ENCODE measurements at regions not wholly inside any gene's neighbourhood (a gene's known extent, or its start where the extent isn't known, plus 50 kb on each side); places are given as distances from the start of the nearest gene placed in this dataset.

GRCh38 chr21:43364261-43364510 is 62.7 kb downstream of the SIK1 start:
- no peak for TF ChIP-seq CTCF (IDR thresholded peaks at IDR 0.05; ENCODE audit: insufficient read depth, missing control alignments)
- no peak for FAIRE-seq
- no peak for DNase-seq (ENCODE audit: insufficient read length, low spot score)

- TF ChIP-seq CTCF (IDR thresholded peaks at IDR 0.05; ENCODE audit: insufficient read depth, missing control alignments): no peak
- DNase-seq (ENCODE audit: insufficient read length, low spot score) (no peak), FAIRE-seq (no peak)
These were observed 63.2 kb downstream of the SIK1 start for GRCh38 chr21:43363506-43364260.

- TF ChIP-seq CTCF (IDR thresholded peaks at IDR 0.05; ENCODE audit: insufficient read depth, missing control alignments): no peak
- DNase-seq (ENCODE audit: insufficient read length, low spot score): no peak
- FAIRE-seq: no peak
These were observed 64.0 kb downstream of the SIK1 start for GRCh38 chr21:43362915-43363314.

- DNase-seq (ENCODE audit: insufficient read length, low spot score) (peak; percentile 79), FAIRE-seq (no peak)
- TF ChIP-seq CTCF (IDR thresholded peaks at IDR 0.05; ENCODE audit: insufficient read depth, missing control alignments): no peak
These were observed 64.6 kb downstream of the SIK1 start for GRCh38 chr21:43362321-43362791.

- no peak for TF ChIP-seq CTCF (IDR thresholded peaks at IDR 0.05; ENCODE audit: insufficient read depth, missing control alignments)
- DNase-seq (ENCODE audit: insufficient read length, low spot score) (no peak), FAIRE-seq (no peak)
These were observed 65.2 kb downstream of the SIK1 start for GRCh38 chr21:43361493-43362296.

- FAIRE-seq (no peak), DNase-seq (ENCODE audit: insufficient read length, low spot score) (no peak)
These were observed 65.8 kb downstream of the SIK1 start for GRCh38 chr21:43361127-43361492.

More at GRCh38 chr21:43361127-43361492, 65.8 kb downstream of the SIK1 start:
- TF ChIP-seq CTCF (IDR thresholded peaks at IDR 0.05; ENCODE audit: insufficient read depth, missing control alignments): no peak

All from D721Med (cell line).